GM21447 (cell line): ENCODE measurements at regions not wholly inside any gene's neighbourhood (a gene's known extent, or its start where the extent isn't known, plus 50 kb on each side); places are given as distances from the start of the nearest gene placed in this dataset.
"Not testable (repeated sequence)": the region's sequence is repeated elsewhere in the genome, so short reads cannot be mapped to it uniquely, and the experiment has no call there.

Experiments used
- ATAC-seq: cut with Tn5 transposase; IDR thresholded peaks from one replicate; pipeline ENCODE4 v1.9.1; 2021; ENCODE audit not compliant: unreplicated experiment

- no peak for ATAC-seq
These were observed 883.2 kb upstream of the PIK3C3 start for GRCh38 chr18:41071826-41072225.

- no peak for ATAC-seq
These were observed 885.9 kb upstream of the PIK3C3 start for GRCh38 chr18:41069167-41069566.

- no peak for ATAC-seq
These were observed 890.1 kb upstream of the PIK3C3 start for GRCh38 chr18:41064916-41065315.

- ATAC-seq, result no peak
These were observed 894.1 kb upstream of the PIK3C3 start for GRCh38 chr18:41060967-41061366.

- no peak for ATAC-seq
These were observed 896.0 kb upstream of the PIK3C3 start for GRCh38 chr18:41059126-41059415.

- ATAC-seq, result no peak
These were observed 896.5 kb upstream of the PIK3C3 start for GRCh38 chr18:41058351-41059125.

GRCh38 chr18:41052625-41053024, 902.4 kb upstream of the PIK3C3 start:
- ATAC-seq, result no peak

- ATAC-seq, result not testable (repeated sequence)
These were observed 908.8 kb upstream of the PIK3C3 start for GRCh38 chr18:41046250-41046649.

GRCh38 chr18:41043876-41044275, 911.2 kb upstream of the PIK3C3 start:
- no peak for ATAC-seq

GRCh38 chr18:41042866-41043265, 912.2 kb upstream of the PIK3C3 start:
- no peak for ATAC-seq

GRCh38 chr18:41038071-41038470, 917.0 kb upstream of the PIK3C3 start:
- ATAC-seq, result no peak

GRCh38 chr18:41036346-41036745, 918.7 kb upstream of the PIK3C3 start:
- ATAC-seq, result no peak

- no peak for ATAC-seq
These were observed 920.6 kb upstream of the PIK3C3 start for GRCh38 chr18:41034413-41034812.

GRCh38 chr18:41025666-41026065, 929.4 kb upstream of the PIK3C3 start:
- ATAC-seq, result no peak

- no peak for ATAC-seq
These were observed 930.2 kb upstream of the PIK3C3 start for GRCh38 chr18:41024792-41025191.

GRCh38 chr18:41022484-41022883, 932.5 kb upstream of the PIK3C3 start:
- ATAC-seq, result no peak

GRCh38 chr18:41021089-41021488, 933.9 kb upstream of the PIK3C3 start:
- ATAC-seq, result no peak

GRCh38 chr18:41012194-41012593, 942.8 kb upstream of the PIK3C3 start:
- no peak for ATAC-seq

- no peak for ATAC-seq
These were observed 945.1 kb upstream of the PIK3C3 start for GRCh38 chr18:41009926-41010325.

- ATAC-seq, result no peak
These were observed 950.7 kb upstream of the PIK3C3 start for GRCh38 chr18:41004324-41004723.

GRCh38 chr18:40995529-40995928, 959.5 kb upstream of the PIK3C3 start:
- no peak for ATAC-seq

- ATAC-seq, result no peak
These were observed 961.7 kb upstream of the PIK3C3 start for GRCh38 chr18:40993363-40993762.

GRCh38 chr18:40987581-40987980, 967.5 kb upstream of the PIK3C3 start:
- no peak for ATAC-seq
